ENCODE measurements at regions not wholly inside any gene's neighbourhood (a gene's known extent, or its start where the extent isn't known, plus 50 kb on each side); places are given as distances from the start of the nearest gene placed in this dataset.
A peak's percentile ranks its signal among the peaks of the same experiment; 100 is the strongest.
"Not testable (repeated sequence)": the region's sequence is repeated elsewhere in the genome, so short reads cannot be mapped to it uniquely, and the experiment has no call there.

DNA sequence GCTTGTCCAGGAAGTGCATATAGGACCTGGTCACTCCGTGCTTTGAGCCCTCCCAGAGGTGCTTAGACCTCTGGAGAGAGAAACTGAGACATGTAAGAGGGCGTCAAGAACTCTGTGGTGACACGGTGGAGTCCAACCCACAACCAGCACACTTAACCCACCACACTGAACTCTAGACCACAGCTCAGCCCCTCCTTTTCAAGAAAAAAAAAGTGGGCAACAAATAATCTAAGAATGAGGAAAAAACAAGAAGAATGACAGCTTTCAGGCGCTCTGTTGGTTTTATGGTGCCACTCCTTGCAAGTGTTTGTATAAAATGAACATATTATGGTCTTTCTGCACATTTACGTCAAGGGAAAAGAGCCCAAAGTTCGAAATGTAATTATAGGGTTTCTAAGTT lies 50.2 kb upstream of the SNAPC3 start:
- no peak for DNase-seq

DNA sequence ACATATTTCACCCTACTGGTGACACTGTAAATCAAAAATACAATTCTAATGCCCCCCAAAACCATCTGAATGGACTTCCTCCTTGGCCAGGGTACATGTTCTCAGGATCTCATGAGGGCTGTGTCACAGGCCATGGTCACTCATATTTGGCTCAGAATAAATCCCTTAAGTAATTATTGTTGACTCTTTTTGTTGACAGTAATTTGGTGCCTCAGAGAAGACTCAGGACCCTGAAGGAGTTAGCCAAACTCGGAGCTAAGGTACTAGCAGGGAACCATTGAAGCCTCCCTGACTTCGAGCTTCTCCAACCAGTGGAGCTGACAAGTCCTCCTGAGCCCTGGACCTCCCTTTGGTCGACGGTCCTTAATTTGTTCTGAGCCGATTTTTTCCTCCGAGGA lies 51.2 kb upstream of the SNAPC3 start:
- no peak for DNase-seq

DNA sequence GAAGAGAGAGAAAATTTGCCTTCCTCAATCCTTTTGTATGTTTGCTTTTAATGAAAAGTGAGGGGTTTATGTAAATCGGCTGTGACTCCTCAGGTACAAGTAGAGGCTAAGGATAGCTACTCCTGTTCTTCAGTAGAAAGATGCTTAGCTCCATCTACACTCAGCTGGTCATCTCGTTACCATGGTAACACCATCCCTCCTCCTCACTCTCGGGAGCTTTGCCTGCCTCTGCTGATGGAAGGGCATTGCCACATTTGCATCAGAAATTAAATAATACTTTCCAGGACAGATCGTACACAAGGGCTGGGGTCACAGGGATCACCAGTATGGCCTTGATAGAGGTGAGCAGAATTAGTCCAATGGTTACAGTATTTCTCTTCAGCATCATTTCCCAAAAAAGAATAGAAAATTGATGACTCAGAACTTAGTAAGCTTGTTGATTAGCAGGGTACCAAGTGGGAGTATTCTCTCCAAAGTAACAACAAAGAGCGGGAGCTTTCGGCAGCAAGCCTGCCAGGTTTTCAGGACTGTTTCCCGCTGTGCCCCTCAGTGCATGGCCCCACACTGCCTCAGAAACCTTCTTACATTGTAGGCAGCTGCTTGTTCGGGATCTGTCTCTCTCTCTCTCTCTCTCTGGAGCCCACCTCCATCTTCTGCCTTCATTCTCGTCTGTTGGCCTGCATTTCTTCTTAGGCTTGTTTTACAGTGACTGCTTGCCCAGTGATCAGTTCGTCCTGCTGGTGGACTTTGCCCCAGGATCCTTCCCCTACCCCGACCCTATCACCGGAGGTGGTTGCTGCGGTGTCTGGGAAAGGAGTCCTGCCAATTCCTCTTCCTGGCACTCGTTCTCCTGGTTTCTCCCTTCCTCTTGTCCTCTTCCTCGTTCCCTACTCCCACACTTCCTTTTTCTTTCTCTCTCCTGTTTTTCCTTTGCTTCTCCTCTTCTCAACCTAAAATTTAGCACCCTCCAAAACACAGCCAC lies 51.9 kb upstream of the SNAPC3 start:
- no peak for DNase-seq

DNA sequence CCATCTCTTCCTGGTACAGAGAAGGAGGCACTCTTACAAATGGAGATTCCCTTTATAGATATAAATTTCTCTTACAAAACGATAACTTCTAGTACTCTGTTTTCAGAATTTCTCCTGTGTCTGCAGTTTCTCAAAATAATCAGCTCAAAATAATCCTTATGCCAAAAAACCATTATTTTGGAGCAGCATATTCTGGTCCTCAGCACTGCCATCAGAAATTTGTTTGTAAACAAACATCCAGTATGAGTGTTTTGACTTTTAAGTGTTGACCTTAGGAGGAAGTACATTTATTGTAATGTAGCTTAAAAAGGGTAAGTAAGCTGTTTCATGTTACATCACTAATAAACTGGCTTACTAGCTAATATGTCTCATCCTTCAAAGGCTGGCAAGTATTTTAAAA lies 52.8 kb upstream of the SNAPC3 start:
- DNase-seq = no peak

DNA sequence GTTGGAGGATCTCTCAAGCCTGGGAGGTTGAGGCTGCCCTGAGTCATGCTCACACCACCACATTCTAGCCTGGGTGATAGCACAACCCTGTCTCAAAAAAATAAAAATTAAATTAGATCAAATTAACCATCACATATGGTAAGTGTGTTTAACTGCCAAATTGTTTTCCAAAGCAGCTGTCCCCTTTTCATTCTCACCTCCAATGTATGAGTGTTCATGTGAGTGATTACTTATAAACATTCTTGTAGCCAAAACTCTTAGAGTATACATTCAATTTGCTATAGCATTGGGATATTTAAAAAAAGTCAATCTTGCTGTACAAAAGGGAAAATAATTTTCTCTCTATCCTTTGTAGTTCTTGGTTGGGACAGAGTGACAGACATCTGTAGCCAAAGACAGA lies 53.4 kb upstream of the SNAPC3 start:
- DNase-seq = no peak

DNA sequence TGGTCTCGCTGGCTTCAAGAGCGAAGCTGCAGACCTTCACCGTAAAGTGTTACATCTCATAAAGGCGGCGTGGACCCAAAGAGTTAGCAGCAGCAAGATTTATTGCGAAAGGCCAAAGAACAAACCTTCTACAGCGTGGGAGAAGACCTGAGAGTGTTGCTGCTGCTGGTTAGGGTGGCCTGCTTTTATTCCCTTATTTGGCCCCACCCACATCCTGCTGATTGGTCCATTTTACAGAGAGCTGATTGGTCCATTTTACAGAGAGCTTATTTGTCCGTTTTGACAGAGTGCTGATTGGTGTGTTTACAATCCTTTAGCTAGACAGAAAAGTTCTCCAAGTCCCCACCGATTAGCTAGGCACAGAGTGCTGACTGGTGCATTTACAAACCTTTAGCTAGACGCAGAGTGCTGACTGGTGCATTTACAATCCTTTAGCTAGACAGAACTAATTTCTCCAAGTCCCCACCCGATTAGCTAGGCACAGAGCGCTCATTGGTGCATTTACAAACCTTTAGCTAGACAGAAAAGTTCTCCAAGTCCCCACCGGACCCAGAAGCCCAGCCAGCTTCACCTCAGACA lies 57.6 kb upstream of the SNAPC3 start:
- DNase-seq = not testable (repeated sequence)

DNA sequence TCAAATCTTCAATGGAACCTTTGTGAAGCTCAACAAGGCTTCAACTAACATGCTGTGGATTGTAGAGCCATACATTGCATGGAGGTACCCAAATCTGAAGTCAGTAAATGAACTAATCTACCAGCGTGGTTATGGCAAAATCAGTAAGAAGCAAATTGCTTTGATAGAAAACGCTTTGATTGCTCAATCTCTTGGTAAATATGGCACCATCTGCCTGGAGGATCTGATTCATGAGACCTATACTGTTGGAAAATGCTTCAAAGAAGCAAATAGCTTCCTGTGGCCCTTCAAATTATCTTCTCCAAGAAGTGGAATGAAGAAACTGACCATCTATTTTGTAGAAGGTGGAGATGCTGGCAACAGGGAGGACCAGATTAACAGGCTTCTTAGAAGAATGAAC lies 54.7 kb upstream of the TTC39B start:
- no peak for DNase-seq

DNA sequence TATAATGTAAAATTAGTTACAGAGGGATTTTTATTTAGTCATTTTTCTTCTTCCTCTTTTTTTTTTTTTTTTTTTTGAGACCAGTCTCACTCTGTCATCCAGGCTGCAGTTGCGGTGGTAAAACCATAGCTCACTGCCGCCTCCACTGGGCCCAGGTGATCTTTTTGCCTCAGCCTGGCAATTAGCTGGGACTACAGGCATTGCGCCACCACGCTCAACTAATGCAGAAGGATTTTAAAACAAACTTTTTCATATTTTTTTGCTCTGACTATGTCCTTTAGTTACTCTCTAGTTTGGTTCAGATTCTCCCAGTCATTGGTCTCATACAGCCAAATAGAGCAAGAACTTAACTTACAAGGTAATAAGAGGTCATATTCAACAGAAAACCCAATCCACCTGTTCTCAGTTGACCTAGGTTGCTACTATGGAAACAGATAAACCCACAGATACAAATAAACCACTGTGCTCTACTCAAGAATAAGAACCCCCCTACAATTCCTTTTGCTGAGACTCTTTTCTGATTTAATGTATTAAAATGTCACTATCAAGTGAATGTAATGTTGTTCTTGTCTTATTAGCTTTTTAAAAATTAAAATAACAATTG lies 50.1 kb upstream of the TTC39B start:
- peak; percentile 54 to 62 for DNase-seq

Measured in CD4-positive, alpha-beta T cell treated with Interleukin-1 beta for 1 hour (primary cell).